GM12873 (cell line): ENCODE measurements at regions not wholly inside any gene's neighbourhood (a gene's known extent, or its start where the extent isn't known, plus 50 kb on each side); places are given as distances from the start of the nearest gene placed in this dataset.

ENCODE experiments used
- TF ChIP-seq, protein P1 (sequence below): IDR thresholded peaks from 2 replicates; pipeline ENCODE4 v1.5.1; 2012; ENCODE audit warnings: low read depth, mild to moderate bottlenecking, moderate library complexity, low read length, control low read depth; ENCODE audit not compliant: insufficient read depth; ENCODE audit errors: missing control alignments

DNA sequence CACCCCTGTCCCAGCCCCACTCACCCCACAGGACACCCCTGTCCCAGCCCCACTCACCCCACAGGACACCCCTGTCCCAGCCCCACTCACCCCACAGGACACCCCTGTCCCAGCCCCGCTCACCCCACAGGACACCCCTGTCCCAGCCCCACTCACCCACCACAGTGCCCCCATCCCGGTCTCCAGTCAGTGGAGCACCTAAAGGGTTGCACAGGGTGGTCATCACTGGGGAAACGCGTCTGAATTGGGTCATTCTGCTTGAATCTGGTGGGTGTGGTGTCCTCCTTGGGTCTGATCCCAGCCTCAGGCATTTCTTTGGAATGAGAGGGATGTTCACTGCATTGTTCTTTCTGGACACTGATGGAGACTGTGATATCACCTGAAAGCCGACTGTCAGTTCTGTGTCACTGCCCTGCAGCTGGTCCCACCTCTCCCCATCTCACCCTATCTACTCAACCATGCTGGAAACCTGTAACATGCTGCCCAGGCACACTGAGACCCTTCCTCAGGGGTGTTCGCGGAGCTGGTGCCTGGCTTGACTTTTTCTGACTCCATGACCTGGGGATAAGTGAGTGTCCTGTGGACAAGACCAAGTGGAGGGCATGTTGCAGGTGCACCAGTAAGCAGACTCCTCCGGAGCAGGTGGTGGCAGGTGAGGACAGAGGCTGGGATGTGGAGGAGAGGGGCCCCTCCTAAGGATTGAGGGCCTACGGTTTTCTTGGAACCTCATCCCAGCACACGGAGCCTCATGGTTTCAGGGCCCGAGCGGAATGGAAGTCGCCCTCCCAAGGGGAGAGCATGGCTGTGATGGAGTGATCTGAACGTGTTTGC lies 262.5 kb upstream of the PPP2R2D start:
- TF ChIP-seq, protein P1, sequence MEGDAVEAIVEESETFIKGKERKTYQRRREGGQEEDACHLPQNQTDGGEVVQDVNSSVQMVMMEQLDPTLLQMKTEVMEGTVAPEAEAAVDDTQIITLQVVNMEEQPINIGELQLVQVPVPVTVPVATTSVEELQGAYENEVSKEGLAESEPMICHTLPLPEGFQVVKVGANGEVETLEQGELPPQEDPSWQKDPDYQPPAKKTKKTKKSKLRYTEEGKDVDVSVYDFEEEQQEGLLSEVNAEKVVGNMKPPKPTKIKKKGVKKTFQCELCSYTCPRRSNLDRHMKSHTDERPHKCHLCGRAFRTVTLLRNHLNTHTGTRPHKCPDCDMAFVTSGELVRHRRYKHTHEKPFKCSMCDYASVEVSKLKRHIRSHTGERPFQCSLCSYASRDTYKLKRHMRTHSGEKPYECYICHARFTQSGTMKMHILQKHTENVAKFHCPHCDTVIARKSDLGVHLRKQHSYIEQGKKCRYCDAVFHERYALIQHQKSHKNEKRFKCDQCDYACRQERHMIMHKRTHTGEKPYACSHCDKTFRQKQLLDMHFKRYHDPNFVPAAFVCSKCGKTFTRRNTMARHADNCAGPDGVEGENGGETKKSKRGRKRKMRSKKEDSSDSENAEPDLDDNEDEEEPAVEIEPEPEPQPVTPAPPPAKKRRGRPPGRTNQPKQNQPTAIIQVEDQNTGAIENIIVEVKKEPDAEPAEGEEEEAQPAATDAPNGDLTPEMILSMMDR, result no peak

DNA sequence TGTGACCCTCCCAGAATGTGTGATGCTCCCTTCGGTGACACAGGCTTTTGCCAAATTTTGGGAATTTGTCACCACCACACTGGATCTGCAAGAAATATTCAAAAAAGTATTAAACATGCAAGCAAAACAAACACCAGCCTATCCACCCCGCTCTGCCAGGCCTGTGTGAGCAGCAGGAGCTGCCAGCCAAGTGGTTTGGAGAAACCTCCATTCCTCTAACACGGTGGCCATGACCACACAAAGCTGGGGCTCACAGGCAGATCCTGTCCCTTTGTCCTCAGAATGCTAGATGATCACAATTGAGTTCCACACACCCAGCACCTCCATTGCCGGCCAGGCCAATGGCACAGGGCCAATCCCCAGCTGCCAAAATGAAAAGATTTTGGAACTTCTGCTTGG lies 261.9 kb upstream of the PPP2R2D start:
- TF ChIP-seq, protein P1, result no peak

DNA sequence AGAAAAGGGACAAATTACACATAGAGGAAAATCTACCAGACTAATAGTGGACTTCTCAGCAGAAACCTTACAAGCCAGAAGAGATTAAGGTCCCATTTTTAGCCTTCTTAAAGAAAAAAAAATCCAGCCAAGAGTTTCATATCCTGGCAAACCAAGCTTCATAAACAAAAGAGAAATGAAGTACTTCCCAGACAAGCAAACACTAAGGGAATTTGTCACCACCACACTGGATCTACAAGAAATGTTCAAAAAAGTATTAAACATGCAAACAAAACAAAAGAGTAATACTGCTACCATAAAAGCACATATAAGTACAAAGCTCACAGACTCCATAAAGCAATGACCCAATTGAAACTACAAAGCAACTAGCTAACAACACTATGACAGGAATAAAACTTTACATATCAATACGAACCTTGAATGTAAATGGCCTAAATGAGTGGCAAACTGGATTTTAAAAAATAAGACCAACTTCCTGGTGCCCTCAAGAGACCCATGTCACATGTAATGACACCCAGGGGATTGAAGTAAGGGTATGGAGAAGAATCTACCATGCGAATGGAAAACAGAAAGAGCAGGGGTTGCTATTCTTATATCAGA lies 260.7 kb upstream of the PPP2R2D start:
- TF ChIP-seq, protein P1, result no peak

DNA sequence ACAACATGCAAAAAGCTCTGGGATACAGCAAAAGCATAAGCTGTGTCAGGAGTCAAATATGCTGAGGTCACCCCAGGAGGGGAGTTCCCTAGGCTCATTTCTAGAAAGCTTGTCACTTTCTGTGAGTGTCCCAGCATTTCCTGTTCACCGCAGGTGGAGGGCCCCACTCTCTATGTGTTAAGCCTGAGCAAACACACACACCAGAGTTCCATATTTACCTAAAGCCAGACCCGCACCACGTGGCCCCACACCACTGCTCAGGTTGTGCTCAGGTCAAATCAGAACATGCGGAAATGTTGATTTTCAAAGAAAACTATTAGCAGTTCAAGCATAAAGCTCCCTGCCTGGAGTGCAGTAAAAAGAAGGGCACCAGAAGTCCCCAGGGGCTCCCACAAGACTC lies 259.6 kb upstream of the PPP2R2D start:
- TF ChIP-seq, protein P1, result no peak

DNA sequence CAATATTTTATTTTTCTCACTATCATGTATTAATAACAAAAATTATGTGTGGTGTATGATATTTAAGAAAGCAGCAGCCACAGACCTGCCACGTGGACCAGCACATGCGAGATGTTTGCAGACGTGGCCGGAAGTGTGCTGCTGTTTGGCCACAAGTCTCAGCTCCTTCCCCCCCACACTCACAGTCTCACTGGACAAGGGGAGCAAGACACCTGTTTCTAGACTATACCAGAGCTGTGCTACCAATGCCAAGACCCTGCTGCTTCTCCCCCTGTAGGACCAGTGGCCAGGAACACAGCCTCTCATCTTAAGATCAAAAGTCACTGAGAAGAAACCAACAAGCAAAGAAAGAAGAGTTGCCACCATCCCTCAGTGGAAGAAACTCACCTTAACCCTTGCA lies 258.9 kb upstream of the PPP2R2D start:
- TF ChIP-seq, protein P1, result no peak

DNA sequence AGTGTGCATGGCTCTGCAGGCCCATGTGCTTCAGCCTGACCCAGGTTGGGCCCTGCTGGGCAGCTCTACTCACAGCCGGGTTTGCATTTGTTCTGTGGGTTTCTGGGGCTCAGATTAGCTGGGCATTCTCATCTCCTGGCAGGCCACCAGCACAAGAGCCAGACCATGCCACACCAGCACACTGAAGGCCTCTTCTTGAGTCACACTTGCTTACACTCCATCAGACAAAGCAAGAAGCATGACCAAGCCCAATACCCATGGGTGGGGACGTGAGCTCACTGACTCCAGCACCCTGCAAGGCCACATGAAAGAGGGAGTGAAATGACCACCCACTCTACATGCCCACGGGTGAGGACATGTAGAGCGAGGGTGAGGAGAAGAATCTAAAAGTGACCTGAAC lies 257.8 kb upstream of the PPP2R2D start:
- TF ChIP-seq, protein P1, result no peak

DNA sequence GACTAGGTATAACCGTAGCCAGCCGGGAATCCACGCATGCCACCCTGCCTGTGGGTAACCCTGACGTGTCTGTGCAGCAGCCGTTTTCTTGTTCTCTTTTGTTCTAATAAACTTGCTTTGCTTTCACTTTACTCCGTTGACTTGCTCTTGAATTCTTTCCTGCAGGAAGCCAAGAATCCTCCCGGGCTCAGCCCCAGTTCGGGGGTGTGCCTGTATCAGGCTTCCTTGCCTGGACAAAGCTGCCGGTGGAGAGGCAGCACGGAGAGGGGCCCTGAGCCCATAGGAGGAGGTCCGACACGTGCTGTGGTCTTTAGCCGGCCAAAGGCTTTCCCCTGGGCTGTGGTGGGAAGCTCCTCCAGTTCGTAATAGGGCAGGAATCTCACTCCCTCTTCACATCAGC lies 256.5 kb upstream of the PPP2R2D start:
- TF ChIP-seq, protein P1, result no peak
